ENCODE measurements at regions not wholly inside any gene's neighbourhood (a gene's known extent, or its start where the extent isn't known, plus 50 kb on each side); places are given as distances from the start of the nearest gene placed in this dataset.

GRCh38 chr12:89289720-89290119 is 62.6 kb downstream of the DUSP6 start:
- DNase-seq (ENCODE audit: low spot score) (no peak), ATAC-seq (ENCODE audit: insufficient number of reproducible peaks, low FRiP score, low read depth) (no peak)
- H3K27me3 ChIP-seq (replicated peaks; ENCODE audit: insufficient read depth) = no peaks in the 10 kb centered on the region
- no peak overlapping the region for H3K27ac ChIP-seq
- TF ChIP-seq CTCF (IDR thresholded peaks at IDR 0.05) = no peak
- H3K4me3 ChIP-seq = no peak overlapping the region
- no peaks in the 10 kb centered on the region for H3K4me1 ChIP-seq (ENCODE audit: control insufficient read depth in 1 of 2, low read depth in 2 of 2)
- H3K9me3 ChIP-seq = no peaks in the 10 kb centered on the region
- no peaks in the 10 kb centered on the region for H3K36me3 ChIP-seq

GRCh38 chr12:89288959-89289358 is 63.3 kb downstream of the DUSP6 start:
- H3K9me3 ChIP-seq = no peaks in the 10 kb centered on the region
- ATAC-seq (ENCODE audit: insufficient number of reproducible peaks, low FRiP score, low read depth) (no peak), DNase-seq (ENCODE audit: low spot score) (no peak)
- no peaks in the 10 kb centered on the region for H3K27me3 ChIP-seq (replicated peaks; ENCODE audit: insufficient read depth)
- H3K27ac ChIP-seq = no peak overlapping the region
- H3K4me1 ChIP-seq (ENCODE audit: control insufficient read depth in 1 of 2, low read depth in 2 of 2) = no peaks in the 10 kb centered on the region
- TF ChIP-seq CTCF (IDR thresholded peaks at IDR 0.05) = no peak
- no peaks in the 10 kb centered on the region for H3K36me3 ChIP-seq
- H3K4me3 ChIP-seq = no peak overlapping the region

- H3K9me3 ChIP-seq = no peaks in the 10 kb centered on the region
- no peak for ATAC-seq (ENCODE audit: insufficient number of reproducible peaks, low FRiP score, low read depth)
- TF ChIP-seq CTCF (IDR thresholded peaks at IDR 0.05) = no peak
- no peak overlapping the region for H3K4me3 ChIP-seq
- no peak overlapping the region for H3K27ac ChIP-seq
- peaks cover 0 to 16% of the 10 kb centered on the region in 2 donors for H3K4me1 ChIP-seq (ENCODE audit: control insufficient read depth in 1 of 2, low read depth in 2 of 2)
- no peaks in the 10 kb centered on the region for H3K36me3 ChIP-seq
- no peaks in the 10 kb centered on the region for H3K27me3 ChIP-seq (replicated peaks; ENCODE audit: insufficient read depth)
- no peak for DNase-seq (ENCODE audit: low spot score)
These were observed 65.8 kb downstream of the DUSP6 start for GRCh38 chr12:89286501-89286900.

- H3K36me3 ChIP-seq = no peaks in the 10 kb centered on the region
- H3K4me3 ChIP-seq = no peak overlapping the region
- H3K27me3 ChIP-seq (replicated peaks; ENCODE audit: insufficient read depth) = no peaks in the 10 kb centered on the region
- peak overlapping the region; percentile 2 to 56 for H3K27ac ChIP-seq
- no peak for ATAC-seq (ENCODE audit: insufficient number of reproducible peaks, low FRiP score, low read depth)
- DNase-seq (ENCODE audit: low spot score) = no peak
- TF ChIP-seq CTCF (IDR thresholded peaks at IDR 0.05) = no peak
- peaks cover 6 to 24% of the 10 kb centered on the region in 2 donors for H3K4me1 ChIP-seq (ENCODE audit: control insufficient read depth in 1 of 2, low read depth in 2 of 2)
- H3K9me3 ChIP-seq = no peaks in the 10 kb centered on the region
These were observed 70.8 kb downstream of the DUSP6 start for GRCh38 chr12:89281539-89281867.

GRCh38 chr12:89280833-89281538 is 71.3 kb downstream of the DUSP6 start:
- no peak for ATAC-seq (ENCODE audit: insufficient number of reproducible peaks, low FRiP score, low read depth)
- H3K4me1 ChIP-seq (ENCODE audit: control insufficient read depth in 1 of 2, low read depth in 2 of 2) = peaks cover 6 to 24% of the 10 kb centered on the region in 2 donors
- H3K4me3 ChIP-seq = no peak overlapping the region
- no peaks in the 10 kb centered on the region for H3K9me3 ChIP-seq
- no peak for TF ChIP-seq CTCF (IDR thresholded peaks at IDR 0.05)
- no peaks in the 10 kb centered on the region for H3K27me3 ChIP-seq (replicated peaks; ENCODE audit: insufficient read depth)
- no peak for DNase-seq (ENCODE audit: low spot score)
- H3K36me3 ChIP-seq = no peaks in the 10 kb centered on the region
- peak overlapping the region; percentile 2 to 56 for H3K27ac ChIP-seq

All from thoracic aorta (tissue), 2 donors.